ENCODE measurements at regions not wholly inside any gene's neighbourhood (a gene's known extent, or its start where the extent isn't known, plus 50 kb on each side); places are given as distances from the start of the nearest gene placed in this dataset.

DNA sequence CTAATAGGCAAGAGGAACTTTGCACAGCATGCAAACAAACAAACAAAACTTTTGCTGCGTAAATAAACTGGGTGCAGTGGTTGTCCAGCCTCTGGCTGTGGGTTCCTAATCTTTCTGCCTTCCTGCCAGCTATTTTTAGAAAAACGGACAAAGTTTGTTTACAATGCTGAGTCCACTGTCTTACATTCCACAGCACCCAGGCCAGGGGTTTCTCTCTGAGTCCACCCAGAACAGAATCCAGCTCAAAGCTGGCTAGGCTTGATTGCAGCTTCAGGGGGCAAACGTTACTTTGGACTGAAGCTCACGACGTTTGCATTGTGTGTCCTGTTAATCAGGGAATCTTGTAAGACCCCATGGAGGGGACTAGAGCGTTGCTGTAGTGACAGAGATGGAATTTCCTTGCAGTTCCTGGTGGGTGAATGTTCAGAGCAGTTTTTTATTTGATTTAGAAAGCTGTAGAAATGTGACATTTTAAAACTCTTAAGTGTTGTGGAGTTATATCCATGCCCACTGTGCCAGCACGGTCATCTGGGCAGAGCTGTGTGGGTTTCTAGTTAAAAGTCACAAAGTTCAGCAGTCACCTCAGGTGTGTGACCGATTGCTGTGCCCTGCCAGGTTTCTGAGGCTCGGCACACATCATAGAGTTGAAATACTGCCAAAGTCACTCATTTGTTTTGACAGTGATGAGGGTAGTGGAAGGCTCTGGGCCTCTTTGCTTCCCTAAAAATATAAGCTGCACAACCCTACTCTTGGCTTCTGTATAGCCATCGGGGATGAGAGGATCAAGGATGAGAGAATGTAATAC lies 247.0 kb downstream of the STK31 start:
- TF ChIP-seq, protein P1, sequence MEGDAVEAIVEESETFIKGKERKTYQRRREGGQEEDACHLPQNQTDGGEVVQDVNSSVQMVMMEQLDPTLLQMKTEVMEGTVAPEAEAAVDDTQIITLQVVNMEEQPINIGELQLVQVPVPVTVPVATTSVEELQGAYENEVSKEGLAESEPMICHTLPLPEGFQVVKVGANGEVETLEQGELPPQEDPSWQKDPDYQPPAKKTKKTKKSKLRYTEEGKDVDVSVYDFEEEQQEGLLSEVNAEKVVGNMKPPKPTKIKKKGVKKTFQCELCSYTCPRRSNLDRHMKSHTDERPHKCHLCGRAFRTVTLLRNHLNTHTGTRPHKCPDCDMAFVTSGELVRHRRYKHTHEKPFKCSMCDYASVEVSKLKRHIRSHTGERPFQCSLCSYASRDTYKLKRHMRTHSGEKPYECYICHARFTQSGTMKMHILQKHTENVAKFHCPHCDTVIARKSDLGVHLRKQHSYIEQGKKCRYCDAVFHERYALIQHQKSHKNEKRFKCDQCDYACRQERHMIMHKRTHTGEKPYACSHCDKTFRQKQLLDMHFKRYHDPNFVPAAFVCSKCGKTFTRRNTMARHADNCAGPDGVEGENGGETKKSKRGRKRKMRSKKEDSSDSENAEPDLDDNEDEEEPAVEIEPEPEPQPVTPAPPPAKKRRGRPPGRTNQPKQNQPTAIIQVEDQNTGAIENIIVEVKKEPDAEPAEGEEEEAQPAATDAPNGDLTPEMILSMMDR (IDR thresholded peaks at IDR 0.05), result no peak

DNA sequence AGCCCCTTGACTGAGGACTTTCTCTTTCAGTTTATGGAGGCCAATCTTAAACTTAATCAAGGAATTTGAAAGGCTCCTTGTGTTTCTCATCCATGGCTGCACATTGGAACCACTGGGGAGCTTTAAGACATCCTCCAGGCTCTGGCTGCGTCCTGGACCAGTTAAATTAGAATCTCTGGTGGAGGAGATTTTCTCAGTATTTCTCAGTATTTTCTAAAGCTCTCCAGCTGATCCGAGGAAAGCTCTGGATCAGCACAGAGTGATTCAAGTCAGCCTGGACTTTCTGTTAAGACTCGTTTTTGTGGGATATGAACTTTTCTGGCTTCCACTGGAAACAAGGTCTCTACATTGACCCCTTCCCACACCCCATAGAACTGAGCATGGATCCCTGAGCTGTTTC lies 249.8 kb downstream of the STK31 start:
- TF ChIP-seq, protein P1 (IDR thresholded peaks at IDR 0.05), result no peak

DNA sequence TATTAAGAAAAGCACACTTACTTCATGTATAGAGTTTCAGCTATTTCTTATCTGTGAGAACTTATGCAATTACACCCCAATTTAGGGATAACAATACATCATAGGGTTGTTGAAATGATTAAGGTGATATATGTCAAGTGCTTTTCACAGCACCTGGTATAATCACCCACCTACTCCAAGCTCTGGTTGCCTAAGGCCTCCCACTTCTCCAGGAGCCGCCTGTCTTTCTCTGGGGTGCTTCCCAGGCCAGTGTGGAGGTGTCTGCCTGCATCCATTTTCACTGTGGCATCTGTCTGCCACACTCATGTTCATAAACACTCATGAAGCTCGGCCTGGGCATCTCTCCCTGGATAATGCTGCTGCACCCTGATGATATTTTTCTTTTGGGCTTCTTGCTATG lies 250.3 kb downstream of the STK31 start:
- TF ChIP-seq, protein P1 (IDR thresholded peaks at IDR 0.05), result no peak

DNA sequence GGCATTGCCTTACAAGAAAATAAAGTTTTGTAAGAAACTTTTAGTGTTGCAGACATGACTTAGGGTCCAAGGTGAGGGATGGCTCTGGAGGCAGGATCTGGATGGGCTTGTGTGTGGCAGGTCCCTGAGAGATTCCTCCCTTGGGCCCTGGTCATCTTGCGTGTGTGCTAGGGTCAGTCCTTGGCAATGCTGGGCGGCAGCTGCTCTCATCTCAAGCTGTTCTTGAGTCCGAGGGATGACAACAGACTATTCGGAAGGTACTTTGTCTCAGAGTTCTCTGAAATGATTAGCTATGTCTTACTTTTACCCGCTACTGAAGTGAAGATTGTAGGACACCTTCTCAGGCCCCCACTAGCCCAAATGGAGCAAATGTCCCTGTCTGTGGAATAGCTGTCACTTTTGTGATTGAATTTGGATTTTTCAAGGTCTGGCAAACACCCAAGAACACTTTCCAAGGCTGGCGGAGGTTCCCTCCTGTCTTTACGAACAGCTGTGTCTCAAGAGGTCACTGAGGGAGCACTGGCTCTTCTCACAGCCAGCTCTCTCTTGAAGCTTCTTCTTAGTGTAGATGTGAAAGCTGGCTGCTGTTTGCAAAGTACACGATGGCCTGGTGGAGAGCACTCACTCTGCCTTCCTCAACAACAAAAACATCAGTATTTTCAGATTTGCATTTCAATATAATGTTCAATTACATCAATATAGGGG lies 253.6 kb downstream of the STK31 start:
- TF ChIP-seq, protein P1 (IDR thresholded peaks at IDR 0.05), result no peak

DNA sequence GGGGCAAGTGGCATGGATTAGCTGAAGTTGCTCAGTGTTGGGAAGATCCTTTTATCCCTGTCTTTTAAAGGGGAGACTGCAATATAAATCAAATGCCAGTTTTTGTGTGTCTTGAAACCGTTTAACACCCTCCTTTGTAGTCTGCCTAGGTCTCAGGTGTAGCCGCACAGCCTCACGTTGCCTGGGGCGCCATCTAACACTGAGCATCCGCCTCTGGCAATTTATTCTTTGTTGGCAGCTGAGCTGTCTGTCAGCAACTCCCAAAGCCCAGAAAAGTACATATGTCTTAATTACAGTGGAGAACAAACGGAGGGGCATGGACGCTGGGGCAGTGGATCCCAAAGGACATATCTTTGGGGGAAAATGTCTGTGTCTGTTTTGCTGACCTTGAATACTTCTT lies 254.7 kb downstream of the STK31 start:
- TF ChIP-seq, protein P1 (IDR thresholded peaks at IDR 0.05), result no peak

DNA sequence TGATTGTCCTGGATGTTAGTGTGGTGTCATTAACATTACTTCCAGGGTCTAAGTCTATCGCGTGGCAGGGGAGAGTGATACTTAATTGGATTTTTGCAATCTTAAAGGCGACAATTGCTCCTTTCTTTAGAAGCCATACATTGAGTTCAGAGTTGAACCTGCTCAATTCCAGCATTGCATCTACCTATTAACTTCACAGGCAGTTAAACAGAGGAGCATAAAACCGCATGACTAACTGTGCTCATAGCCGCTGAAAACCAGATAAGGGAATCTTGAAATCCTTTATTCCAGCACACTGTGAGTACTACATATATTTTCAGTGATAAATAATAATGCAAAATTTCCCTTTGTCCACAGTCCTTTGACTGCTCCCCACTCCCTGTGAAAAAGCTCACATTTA lies 255.3 kb downstream of the STK31 start:
- TF ChIP-seq, protein P1 (IDR thresholded peaks at IDR 0.05), result no peak

DNA sequence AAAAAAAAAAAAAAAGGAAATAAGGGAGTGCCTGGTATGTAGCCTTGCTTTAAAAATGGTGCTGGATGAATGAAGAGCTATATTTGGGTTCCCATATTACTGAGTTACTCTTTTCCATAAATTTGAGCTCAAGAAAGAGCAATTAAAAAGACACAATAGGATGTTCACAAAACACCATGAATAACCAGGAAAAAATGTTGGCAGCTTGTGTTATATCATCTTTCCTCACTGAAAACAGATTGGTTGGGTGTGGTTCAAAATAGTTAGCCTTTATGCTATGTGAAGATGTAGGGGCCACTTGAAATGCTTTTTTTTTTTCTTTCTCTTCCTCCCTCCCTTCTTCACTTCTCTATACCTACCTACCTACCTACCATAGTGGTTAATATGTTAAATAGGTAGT lies 256.9 kb downstream of the STK31 start:
- TF ChIP-seq, protein P1 (IDR thresholded peaks at IDR 0.05), result no peak
